IMR-90 (cell line): ENCODE measurements at regions not wholly inside any gene's neighbourhood (a gene's known extent, or its start where the extent isn't known, plus 50 kb on each side); places are given as distances from the start of the nearest gene placed in this dataset.

Source experiments
- MXI1 ChIP-seq: IDR thresholded peaks from 2 replicates; pipeline ENCODE4 v1.6.1; 2012; ENCODE audit warnings: low read depth, mild to moderate bottlenecking, low read length, moderate library complexity, borderline replicate concordance
- RCOR1 ChIP-seq: IDR thresholded peaks from 2 replicates; pipeline ENCODE4 v1.6.1; 2012; ENCODE audit warnings: mild to moderate bottlenecking, low read length, improper control_type of control experiment; ENCODE audit not compliant: insufficient replicate concordance
- TF ChIP-seq, protein P1 (sequence below): conservative IDR thresholded peaks from 2 replicates; pipeline ENCODE4 v1.5.1; 2012; ENCODE audit warnings: mild to moderate bottlenecking, low read depth, low read length, improper control_type of control experiment

DNA sequence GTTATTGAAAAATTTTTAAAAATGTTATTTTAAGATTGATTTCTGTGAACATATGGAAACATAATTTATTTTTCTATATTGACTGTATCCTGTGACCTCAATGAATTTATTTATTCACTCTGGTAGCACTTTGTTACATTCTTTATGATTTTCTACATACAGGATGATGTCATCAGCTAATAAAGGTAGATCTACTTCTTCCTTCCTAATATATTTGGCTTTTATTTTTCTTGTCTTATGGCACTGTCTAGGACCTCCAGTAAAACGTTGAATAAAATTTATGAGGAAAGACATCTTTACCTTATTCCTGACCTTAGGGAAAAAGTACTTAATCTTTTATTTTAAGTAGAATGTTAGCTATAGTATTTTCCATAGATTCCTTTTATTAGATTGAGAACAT lies 78.8 kb upstream of the MAF start:
- no peak for TF ChIP-seq RCOR1
- TF ChIP-seq, protein P1, sequence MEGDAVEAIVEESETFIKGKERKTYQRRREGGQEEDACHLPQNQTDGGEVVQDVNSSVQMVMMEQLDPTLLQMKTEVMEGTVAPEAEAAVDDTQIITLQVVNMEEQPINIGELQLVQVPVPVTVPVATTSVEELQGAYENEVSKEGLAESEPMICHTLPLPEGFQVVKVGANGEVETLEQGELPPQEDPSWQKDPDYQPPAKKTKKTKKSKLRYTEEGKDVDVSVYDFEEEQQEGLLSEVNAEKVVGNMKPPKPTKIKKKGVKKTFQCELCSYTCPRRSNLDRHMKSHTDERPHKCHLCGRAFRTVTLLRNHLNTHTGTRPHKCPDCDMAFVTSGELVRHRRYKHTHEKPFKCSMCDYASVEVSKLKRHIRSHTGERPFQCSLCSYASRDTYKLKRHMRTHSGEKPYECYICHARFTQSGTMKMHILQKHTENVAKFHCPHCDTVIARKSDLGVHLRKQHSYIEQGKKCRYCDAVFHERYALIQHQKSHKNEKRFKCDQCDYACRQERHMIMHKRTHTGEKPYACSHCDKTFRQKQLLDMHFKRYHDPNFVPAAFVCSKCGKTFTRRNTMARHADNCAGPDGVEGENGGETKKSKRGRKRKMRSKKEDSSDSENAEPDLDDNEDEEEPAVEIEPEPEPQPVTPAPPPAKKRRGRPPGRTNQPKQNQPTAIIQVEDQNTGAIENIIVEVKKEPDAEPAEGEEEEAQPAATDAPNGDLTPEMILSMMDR, result no peak
- no peak for TF ChIP-seq MXI1
